HG02840 (cell line): ENCODE measurements at regions not wholly inside any gene's neighbourhood (a gene's known extent, or its start where the extent isn't known, plus 50 kb on each side); places are given as distances from the start of the nearest gene placed in this dataset.

Source experiments
- ATAC-seq: cut with Tn5 transposase; IDR thresholded peaks from one replicate; pipeline ENCODE4 v1.9.1; 2021; ENCODE audit warnings: mild to moderate bottlenecking, moderate library complexity, moderate number of reproducible peaks; ENCODE audit not compliant: unreplicated experiment, low FRiP score

GRCh38 chr10:78155722-78156121, 122.1 kb downstream of the RPS24 start:
- no peak for ATAC-seq

DNA sequence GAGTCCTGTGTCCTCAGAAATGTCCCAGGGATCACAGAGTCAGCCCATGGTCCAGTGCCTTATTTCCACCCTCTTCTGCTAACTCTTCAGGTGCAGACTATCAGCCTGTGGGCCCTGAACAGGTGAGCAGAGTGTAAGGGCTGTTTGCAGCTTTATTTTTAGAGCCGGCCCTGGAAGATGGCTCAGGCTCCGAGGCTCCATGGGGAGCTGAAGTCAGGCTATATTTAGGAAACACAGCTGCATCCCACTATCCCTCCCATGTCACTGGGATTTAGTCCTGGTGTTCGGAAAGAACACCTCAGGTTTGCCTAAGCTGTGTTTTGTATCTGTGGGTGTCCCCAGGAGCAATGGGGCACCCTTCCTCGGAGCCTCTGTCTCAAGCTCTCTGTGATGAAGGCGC, 126.9 kb downstream of the RPS24 start:
- no peak for ATAC-seq

GRCh38 chr10:78162853-78163252, 129.2 kb downstream of the RPS24 start:
- no peak for ATAC-seq

DNA sequence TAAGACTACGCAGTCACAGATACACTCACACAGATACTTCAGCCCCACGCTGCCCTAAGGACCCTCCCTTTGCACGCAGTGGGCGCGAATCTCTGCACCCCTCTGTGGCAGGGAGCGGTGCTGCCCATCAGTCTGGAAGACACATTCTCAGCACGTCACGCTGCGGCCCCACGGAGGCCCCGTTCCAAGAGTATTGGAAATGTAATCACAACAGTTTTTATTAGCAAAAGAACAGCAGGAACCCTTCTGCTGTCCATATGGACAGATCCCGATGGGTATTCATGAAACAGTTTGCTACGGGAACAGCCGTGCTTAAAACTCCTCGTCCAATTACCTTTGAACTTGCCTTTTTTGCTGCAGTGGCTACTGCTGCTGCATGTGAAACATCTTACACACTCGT, 131.0 kb downstream of the RPS24 start:
- no peak for ATAC-seq

GRCh38 chr10:78165172-78165571, 131.5 kb downstream of the RPS24 start:
- no peak for ATAC-seq

DNA sequence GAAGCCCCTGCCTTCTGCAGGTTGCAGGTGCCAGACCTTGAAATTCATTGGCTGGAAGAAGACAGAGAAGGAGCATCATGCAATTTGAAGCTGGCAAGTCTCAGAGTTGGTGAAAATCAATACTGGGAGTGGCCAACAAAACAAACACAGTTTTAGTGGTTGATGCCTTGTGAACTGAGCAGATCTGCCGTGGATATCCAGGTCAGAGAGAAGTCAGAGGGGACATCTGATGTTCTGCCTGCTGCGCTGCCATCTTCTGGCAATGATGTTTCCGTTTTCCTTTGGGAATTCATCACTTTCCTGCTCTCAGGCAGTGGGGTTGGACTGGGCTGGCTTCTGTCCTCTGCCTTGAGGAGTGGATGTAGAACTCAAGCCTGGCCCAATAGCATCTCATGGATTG, 132.0 kb downstream of the RPS24 start:
- ATAC-seq, result no peak

DNA sequence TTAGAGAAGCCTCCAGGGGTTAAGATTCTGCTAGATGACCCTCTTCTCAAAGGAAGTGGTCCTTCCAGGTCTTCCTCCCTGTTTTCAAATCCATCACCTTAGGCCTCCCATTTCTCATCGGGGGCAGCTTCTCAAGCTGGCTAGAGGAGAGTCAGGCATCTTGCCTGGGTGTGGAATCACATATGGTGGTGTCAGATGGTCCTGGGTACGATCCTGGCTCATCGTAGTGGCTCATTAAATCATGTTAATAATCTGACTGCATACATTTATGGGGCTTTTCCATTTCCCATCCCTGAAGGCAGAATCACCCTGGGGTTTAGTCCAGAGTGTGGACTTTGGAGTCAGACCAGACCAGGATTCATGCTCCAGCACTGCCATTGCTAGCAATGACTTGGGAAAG, 132.6 kb downstream of the RPS24 start:
- ATAC-seq, result no peak

DNA sequence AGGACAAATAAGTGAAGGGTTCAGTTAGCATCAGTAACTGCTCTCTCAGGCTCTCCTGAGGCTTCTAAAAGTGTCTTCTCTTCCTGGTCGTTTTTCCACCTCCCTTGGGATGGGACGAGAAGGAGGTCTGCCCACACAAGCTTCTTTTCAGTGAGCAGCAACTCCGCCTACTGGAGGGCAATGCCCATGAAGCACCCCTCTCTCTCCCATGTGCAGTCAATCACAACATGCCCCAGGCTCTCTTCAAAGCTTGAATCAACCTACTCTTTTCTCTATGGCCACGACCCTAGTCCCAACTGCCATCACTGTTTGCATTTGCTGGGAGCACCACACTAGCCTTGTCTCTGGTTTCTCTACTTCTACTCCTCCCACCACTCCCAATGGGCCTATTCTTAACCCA, 135.6 kb downstream of the RPS24 start:
- ATAC-seq, result no peak

DNA sequence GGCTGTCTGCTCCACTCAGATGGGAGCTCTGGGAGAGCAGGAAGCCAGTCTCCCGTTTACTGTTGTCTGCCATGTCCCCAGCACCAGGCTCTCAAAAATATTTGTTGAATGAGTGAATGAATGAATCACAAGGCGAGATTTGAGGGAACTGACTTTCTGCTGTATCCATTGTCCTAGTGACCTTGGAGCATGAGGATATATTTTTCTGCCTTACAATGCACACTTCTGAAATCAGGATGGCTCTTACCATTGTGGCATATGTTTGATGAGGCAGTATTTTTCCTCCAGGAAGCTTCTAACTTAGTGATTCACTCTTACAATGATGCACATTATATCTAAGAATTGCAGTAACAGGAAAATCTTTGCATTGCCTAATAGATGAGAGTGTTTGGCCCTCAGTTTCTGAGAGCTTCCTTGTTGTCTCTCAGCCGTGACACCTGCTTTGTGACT, 136.4 kb downstream of the RPS24 start:
- ATAC-seq, result no peak

DNA sequence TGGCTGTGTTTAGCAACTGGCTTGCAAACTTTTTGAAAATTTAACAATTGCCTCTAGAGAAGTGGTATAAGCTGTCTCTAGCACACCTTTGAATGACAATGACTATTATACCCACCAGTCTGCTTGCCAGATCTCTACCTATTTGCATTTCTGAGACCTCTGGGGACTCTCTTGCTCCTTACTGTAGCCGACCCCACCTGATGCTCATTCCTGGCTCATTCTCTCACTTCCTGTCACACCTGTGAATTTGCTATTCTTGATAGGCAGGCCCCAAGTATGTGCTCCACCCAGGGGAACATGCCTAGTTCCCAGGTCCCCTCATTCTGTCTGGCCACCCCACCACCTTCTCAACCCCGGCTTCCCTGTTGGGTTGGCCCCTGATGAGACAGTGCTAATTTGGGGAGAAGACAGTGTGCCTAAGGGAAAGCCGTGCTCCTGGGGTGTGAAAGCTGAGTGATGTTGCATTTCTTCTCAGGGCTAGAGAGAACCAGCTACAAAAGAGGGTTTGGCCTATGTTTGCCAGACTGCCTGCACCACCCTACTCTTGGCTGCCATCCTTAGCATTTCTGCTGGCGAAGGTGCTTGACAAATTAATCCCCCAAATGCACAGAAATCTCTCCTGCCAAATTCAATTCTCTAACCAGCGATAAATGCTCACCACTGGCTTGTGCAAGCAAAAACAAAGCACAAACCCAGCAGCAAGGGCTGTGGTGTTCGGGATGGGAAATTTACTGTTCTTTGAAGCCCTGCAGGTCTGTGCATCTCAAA, 138.2 kb downstream of the RPS24 start:
- ATAC-seq, result no peak

DNA sequence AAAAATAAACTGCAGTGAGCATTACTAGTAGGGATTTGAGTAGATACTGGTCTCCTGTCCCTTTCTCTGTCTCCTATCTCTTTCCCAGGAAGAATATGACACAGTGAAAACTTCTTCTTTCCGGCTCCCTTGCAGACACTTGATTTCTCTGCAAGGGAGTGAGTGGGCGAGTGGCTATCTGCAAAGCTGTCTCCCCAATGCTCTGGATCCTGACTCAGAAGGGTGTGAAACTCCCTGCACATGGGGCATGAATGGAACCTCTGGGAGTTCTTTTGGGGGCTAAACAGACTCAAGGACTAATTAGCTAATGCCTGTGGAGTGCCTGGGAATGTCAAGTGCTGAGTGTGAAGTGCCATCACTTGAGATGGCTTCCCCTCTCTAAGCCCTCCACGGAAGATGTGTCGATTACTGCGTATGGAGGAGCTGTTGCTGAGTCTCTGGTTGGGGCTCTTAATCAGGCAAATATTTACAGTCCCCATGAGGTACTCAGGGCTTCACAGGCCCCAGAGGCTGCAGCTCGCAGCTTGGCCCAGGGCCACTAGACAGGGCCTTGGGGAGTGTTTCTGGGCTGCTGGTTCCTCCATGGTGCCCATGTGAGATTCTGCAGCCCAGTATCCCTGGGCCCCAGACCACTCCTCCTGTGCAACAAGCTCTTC, 139.8 kb downstream of the RPS24 start:
- ATAC-seq, result no peak

GRCh38 chr10:78175444-78176015, 141.9 kb downstream of the RPS24 start:
- no peak for ATAC-seq

DNA sequence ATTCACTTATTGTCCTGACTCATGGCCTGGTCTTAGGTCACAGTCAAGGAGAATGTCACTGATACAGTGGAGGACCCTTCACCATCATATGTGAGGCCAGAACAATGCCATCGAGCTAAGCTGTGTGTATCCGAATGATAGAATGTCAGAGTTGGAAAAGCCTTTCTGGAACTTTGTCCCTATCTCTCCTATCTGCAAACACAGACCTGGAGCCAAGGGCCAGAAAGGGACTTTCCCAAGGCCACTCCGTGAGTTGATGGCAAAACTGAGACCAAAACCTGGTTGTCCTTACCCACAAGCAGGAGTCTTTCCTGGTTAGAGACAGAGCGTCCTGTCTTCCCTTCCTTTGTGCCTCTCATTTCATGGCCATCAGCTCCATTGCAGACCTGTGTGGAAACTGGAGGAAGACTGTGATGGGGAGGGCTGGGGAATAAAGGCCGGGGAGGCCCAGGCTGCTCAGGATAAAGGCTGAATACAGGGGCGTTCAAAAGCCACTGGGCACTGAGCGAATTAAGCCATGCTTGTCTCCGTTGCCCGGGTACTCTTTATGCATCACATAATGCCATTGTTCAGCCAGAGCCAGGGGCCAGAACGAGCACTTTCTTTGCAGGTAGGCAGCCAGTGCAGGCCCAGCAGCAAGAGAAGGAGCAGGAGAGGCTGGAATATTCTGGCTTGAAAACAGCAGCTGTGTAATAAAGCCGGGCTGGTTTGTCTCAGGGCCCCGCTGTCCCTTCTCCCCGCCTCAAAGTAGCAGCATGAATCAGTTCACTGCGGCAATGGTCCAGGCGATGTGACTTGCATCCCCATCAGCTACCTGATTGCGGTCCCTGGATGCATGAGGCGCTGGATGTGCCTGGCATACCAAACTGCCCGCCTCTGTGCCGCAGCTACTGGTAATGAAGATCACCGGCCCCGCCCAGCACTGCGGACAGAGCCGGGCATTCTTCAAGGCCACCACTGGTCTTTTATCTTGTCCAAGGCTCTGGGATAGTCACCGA, 143.0 kb downstream of the RPS24 start:
- ATAC-seq, result no peak

- ATAC-seq, result no peak
These were observed 144.0 kb downstream of the RPS24 start for GRCh38 chr10:78177491-78178185.

GRCh38 chr10:78178397-78178796, 144.7 kb downstream of the RPS24 start:
- no peak for ATAC-seq

- no peak for ATAC-seq
These were observed 145.3 kb downstream of the RPS24 start for GRCh38 chr10:78178940-78179339.

GRCh38 chr10:78179886-78180705, 146.4 kb downstream of the RPS24 start:
- no peak for ATAC-seq

- ATAC-seq, result no peak
These were observed 147.9 kb downstream of the RPS24 start for GRCh38 chr10:78181381-78182055.

GRCh38 chr10:78182841-78183240, 149.2 kb downstream of the RPS24 start:
- no peak for ATAC-seq
